Lower leg skin (tissue), 4 donors: ENCODE measurements at regions not wholly inside any gene's neighbourhood (a gene's known extent, or its start where the extent isn't known, plus 50 kb on each side); places are given as distances from the start of the nearest gene placed in this dataset.
"Not testable (repeated sequence)": the region's sequence is repeated elsewhere in the genome, so short reads cannot be mapped to it uniquely, and the experiment has no call there.

Source experiments
- DNase-seq, 2 donors: peaks; one replicate each; pipeline ENCODE4 v3.0.0-alpha.2; 2019; ENCODE audit warnings: low spot score in 2 of 2
- H3K4me3 ChIP-seq: fragments of 200-600 bp; sonication (generic); 2 replicates; pipeline ENCODE4 v1.5.1; 2017; ENCODE audit warnings: mild to moderate bottlenecking, low read depth; ENCODE audit not compliant: poor library complexity, severe bottlenecking
- POLR2A ChIP-seq, 2 donors: fragments of 450-650 bp; IDR thresholded peaks; one replicate each; pipeline ENCODE4 v1.6.1; 2016 to 2017; ENCODE audit warnings: antibody characterized with exemption in 2 of 2, mild to moderate bottlenecking in 1 of 2, moderate library complexity in 1 of 2
- WGBS, 2 donors: methylation state at CpG; one replicate each; pipeline ENCODE4 v1.1.5; 2018; 5-methylcytosine and 5-hydroxymethylcytosine counted together
- intact Hi-C: fragments of 100-400 bp; cut with DNase I; formaldehyde crosslinking; loops from one replicate; pipeline ENCODE4 v1.15.0; 2023; ENCODE audit warnings: low total_unique reads
- TF ChIP-seq, protein P1 (sequence below), 3 donors: fragments of 450-650 bp; IDR thresholded peaks; one replicate each; pipeline ENCODE4 v1.5.1; 2016; ENCODE audit warnings: antibody characterized with exemption in 3 of 3, mild to moderate bottlenecking in 3 of 3, moderate library complexity in 2 of 3

DNA sequence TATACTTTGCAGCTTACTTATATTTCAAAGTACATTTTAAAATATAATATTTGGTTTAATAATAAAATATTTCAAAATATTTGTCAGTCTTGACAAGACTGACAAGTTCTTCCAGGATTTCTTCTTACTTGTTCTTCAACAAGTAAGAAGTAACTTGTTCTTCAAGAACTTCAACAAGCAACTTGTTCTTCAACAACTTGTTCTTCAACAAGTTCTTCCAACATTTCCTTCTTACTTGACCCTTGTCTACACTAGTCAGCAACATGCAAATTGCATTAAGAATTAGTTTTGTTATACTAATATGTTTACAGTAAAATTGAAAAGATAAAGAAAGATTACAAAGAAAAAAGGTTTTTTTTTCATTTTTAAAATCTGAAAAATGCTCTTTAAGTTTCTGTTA is 731.7 kb downstream of the NSUN3 start:
- H3K4me3 ChIP-seq = no peak overlapping the region
- TF ChIP-seq, protein P1, sequence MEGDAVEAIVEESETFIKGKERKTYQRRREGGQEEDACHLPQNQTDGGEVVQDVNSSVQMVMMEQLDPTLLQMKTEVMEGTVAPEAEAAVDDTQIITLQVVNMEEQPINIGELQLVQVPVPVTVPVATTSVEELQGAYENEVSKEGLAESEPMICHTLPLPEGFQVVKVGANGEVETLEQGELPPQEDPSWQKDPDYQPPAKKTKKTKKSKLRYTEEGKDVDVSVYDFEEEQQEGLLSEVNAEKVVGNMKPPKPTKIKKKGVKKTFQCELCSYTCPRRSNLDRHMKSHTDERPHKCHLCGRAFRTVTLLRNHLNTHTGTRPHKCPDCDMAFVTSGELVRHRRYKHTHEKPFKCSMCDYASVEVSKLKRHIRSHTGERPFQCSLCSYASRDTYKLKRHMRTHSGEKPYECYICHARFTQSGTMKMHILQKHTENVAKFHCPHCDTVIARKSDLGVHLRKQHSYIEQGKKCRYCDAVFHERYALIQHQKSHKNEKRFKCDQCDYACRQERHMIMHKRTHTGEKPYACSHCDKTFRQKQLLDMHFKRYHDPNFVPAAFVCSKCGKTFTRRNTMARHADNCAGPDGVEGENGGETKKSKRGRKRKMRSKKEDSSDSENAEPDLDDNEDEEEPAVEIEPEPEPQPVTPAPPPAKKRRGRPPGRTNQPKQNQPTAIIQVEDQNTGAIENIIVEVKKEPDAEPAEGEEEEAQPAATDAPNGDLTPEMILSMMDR (IDR thresholded peaks at IDR 0.05) = no peak
- no peak for TF ChIP-seq POLR2A (IDR thresholded peaks at IDR 0.05)
- intact Hi-C loops = no loop called here
- no peak for DNase-seq

DNA sequence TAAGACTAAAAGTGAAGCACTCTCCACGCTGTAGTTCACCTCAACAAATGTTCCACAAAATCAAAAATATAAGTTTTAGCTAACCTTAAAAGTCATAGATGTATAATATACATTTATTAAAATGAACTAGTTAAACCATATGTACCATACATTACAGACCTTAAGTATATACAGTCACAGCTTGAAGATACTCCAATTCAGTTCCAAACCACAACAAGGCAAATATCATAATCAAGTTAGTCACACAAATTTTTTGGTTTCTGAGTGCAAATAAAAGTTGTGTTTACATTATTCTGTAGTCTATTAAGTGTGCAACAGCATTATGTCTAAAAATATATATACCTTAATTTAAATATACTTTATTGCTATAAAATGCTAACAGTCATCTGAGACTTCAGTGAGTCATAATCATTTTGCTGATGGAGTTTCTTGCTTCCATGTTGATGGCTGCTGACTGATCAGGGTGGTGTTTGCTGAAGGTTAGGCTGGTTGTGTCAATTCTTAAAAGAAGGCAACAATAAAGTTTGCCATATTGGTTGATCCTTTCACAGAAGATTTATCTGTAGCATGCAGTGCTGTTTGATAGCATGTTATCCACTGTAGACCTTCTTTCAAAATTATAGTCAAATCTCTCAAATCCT is 736.7 kb downstream of the NSUN3 start:
- DNase-seq = no peak
- 92 to 95% methylated on average over 1 of the region's 1 CpG for WGBS, 2 donors
- no peak overlapping the region for H3K4me3 ChIP-seq
- intact Hi-C loops = no loop called here
- no peak for TF ChIP-seq POLR2A (IDR thresholded peaks at IDR 0.05)
- TF ChIP-seq, protein P1 (IDR thresholded peaks at IDR 0.05) = no peak

DNA sequence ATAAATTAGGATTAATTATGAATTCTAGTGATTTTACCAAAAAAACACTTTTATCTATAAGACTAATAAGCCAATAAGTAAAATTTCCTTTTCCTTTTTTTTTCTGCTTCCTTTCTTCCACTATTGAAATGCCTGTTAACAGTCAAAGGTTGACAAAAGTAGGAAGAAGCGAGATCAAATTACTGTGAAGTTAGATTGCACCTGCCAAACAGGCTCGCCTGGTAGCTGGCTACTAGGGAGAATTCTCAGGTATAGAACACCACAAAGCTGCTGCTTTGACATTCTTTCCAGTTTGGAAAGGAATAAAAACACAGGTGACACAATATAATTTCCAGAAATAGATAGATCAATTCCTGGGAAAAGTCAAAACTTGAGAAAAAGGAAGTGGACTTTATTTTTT is 749.0 kb downstream of the NSUN3 start:
- no peak for DNase-seq
- TF ChIP-seq, protein P1 (IDR thresholded peaks at IDR 0.05) = no peak
- no peak for TF ChIP-seq POLR2A (IDR thresholded peaks at IDR 0.05)
- intact Hi-C loops = no loop called here
- H3K4me3 ChIP-seq = no peak overlapping the region
- WGBS, 2 donors = 50 to 52% methylated on average over 2 of the region's 2 CpGs

DNA sequence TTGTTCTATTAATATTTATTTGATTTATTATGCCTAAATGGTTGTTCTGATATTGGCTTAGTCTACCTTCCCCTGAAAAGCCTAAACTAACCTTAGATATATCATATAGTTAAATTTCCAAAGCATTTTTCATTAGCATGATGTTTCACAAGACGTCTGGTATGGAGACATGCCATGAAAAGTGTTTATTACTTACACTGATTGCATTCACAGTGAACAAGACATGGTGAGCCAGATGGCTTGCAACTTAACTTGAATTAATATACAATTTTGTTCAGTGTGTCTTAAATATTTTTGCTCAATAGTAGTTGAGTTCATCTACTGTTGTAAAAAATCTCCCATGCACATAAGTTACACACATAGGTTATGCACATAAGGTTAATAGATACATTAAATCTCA is 758.4 kb downstream of the NSUN3 start:
- DNase-seq = no peak
- TF ChIP-seq, protein P1 (IDR thresholded peaks at IDR 0.05) = no peak
- no peak for TF ChIP-seq POLR2A (IDR thresholded peaks at IDR 0.05)
- no peak overlapping the region for H3K4me3 ChIP-seq
- 23 to 37% methylated on average over 1 of the region's 1 CpG for WGBS, 2 donors
- intact Hi-C loops = no loop called here

DNA sequence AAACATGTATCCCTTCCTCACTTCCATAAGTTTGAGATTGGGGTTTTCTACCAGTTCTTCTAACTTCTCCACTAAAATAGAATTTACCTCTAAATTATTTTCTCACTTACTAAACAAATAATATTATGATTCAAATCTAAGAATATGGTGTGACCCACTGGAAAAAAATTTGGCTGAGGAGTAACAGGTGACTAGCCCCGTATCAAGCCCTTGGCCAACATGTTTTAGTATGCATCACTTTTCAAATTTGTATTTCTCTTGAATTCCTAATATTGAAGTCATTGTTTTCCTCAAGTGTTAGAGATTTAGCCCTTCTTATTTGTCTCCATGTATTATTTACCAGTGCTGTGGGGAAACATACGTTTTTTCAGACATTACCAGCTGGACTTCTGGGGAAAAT is 759.4 kb downstream of the NSUN3 start:
- DNase-seq = no peak
- intact Hi-C loops = no loop called here
- TF ChIP-seq, protein P1 (IDR thresholded peaks at IDR 0.05) = no peak
- TF ChIP-seq POLR2A (IDR thresholded peaks at IDR 0.05) = no peak
- H3K4me3 ChIP-seq = no peak overlapping the region
- WGBS, 2 donors = 54 to 59% methylated on average over 2 of the region's 2 CpGs

DNA sequence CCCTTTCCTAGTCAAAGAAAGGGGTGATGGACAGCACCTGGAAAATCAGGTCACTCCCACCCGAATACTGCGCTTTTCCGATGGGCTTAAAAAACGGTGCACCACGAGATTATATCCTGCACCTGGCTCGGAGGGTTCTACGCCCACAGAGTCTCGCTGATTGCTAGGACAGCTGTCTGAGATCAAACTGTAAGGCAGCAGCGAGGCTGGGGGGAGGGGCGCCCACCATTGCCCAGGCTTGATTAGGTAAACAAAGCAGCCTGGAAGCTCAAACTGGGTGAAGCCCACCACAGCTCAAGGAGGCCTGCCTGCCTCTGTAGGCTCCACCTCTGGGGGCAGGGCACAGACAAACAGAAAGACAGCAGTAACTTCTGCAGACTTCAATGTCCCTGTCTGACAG is 783.4 kb downstream of the NSUN3 start:
- DNase-seq, H3K4me3 ChIP-seq, intact Hi-C loops: not testable (repeated sequence)
- 85 to 89% methylated on average over 10 of the region's 10 CpGs for WGBS, 2 donors
